ENCODE measurements at regions not wholly inside any gene's neighbourhood (a gene's known extent, or its start where the extent isn't known, plus 50 kb on each side); places are given as distances from the start of the nearest gene placed in this dataset.
"Not testable (repeated sequence)": the region's sequence is repeated elsewhere in the genome, so short reads cannot be mapped to it uniquely, and the experiment has no call there.

- no peak for DNase-seq
Observed at GRCh38 chr5:154652746-154653417, 102.3 kb upstream of the LARP1 start.

- DNase-seq, result not testable (repeated sequence)
Observed at GRCh38 chr5:154651795-154652194, 103.4 kb upstream of the LARP1 start.

DNA sequence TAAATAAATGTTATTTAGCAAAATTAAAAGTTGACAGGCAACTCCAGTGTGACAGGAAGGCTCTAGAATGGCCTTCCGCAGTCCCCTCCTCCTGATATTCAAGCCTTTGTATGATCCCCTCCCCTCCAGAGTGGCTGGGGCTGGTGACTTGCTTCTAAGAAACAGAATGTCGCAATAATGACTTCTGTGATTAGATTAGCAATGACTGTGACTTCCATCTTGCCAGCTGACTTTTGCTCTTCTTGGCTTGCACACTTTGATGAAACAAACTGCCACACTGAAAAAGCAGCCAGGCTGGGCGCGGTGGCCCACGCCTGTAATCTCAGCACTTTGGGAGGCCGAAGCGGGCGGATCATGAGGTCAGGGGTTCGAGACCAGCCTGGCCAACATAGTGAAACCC lies 106.5 kb upstream of the LARP1 start:
- no peak for DNase-seq

DNA sequence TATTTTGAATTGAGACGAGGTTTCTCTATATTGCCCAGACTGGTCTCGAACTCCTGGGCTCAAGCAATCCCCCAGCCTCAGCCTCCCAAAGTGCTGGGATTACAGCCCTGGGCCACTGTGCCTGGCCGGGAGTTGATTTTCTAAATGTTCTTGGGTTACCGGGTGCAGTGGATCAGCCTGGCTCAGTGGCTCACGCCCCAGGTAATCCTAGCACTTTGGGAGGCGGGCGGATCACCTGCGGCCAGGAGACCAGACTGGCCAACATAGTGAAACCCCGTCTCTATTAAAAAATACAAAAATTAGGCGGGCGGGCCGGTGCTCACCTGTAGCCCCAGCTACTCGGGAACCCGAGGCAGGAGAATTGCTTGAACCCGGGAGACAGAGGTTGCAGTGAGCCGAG lies 106.9 kb upstream of the LARP1 start:
- no peak for DNase-seq

DNA sequence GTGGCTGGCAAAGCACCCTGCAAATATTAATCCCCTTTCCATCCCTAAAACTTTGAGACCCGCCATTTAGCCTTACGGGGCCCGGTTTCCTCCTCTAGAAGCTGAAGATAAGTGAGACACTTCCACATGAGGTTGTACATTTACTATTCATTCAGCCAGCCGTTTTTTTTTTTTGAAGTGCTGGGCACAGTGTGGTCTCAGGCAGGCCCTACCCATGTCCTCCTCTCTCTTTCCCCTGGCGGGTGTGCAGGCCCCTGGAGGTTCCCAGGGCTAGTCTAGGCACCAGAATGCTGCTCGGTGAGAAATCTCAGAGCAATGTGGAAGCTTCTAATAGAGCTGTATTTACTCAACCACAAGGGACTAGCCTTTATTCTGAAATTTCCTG lies 107.4 kb upstream of the LARP1 start:
- no peak for DNase-seq

GRCh38 chr5:154647114-154647760 lies 107.9 kb upstream of the LARP1 start:
- DNase-seq, result peak; percentile 41

DNA sequence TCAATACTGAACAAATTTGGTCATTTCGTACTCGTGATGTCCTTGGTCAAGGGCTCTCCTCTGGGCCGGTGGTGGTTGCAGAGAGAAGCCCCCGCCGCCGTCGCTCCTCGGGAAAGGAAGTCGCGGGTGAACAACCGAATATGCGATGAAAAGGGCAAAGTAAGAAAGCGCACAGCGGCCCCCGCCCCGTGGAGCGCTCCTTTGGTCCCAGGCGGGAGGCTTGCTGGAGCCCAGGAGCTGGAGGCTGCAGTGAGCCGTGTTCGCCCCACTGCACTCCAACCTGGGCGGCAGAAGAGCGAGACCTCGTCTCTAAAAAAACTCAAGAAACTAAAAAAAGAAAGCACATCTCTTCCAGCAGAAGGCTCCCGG lies 108.4 kb upstream of the LARP1 start:
- no peak for DNase-seq

GRCh38 chr5:154644745-154645411 lies 110.3 kb upstream of the LARP1 start:
- DNase-seq, result no peak

DNA sequence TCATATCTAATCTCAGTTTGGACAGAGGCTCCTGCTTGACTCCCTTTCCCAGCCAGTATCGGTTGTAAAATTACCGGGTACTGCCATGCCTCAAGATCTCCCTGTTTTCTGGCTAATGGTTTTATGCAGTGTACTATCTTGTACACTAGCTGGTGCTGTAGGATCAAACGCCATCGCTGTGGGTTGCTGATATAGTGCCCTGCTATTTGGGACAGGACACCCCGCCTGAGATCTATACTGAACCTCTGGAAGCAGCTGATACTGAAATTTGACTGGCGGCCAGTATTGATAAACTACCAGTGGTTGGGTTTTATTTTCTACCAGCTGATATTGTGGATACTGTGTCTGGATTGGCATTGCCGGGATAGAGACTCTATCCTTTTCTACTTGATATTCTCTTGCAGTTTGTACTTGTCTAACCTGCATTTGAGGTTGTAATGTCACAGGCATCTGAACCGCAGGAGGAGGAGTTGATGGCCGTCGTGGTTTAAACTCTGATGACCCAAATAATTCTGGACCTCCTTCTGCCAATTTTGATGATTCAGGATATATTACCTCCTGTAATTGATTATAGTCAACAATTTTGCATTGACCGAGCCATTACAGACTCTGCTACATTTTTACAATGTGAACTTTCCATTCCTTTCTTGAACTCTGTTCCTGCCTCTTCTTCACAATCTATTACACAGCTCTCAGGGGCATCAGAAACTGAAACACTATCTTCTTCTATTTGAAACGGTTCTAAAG lies 112.5 kb upstream of the LARP1 start:
- no peak for DNase-seq

GRCh38 chr5:154640213-154640831 lies 114.9 kb upstream of the LARP1 start:
- not testable (repeated sequence) for DNase-seq

GRCh38 chr5:154636786-154637185 lies 118.4 kb upstream of the LARP1 start:
- not testable (repeated sequence) for DNase-seq

- DNase-seq, result not testable (repeated sequence)
Observed at GRCh38 chr5:154636271-154636670, 118.9 kb upstream of the LARP1 start.

GRCh38 chr5:154633744-154634143 lies 121.4 kb upstream of the LARP1 start:
- not testable (repeated sequence) for DNase-seq

DNA sequence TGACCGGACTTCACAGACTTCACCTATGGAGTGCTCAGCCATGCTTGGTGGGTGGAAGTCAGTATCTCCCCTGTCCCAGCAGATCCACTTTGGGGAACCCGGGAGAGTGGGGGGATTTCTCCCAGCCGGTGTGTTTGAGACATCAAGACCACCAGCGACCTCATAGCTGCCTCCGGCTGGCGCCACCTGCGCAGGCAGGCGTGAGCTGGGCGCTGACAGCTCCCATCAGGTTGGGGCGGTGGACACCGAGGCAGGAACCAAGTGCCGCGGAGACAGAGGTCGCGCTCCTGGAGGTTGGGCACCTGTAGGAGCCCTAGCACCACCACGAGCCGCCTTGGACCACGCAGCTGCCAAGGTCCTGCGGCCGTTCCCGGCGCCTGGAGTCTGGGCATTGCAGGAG lies 124.0 kb upstream of the LARP1 start:
- no peak for DNase-seq

DNA sequence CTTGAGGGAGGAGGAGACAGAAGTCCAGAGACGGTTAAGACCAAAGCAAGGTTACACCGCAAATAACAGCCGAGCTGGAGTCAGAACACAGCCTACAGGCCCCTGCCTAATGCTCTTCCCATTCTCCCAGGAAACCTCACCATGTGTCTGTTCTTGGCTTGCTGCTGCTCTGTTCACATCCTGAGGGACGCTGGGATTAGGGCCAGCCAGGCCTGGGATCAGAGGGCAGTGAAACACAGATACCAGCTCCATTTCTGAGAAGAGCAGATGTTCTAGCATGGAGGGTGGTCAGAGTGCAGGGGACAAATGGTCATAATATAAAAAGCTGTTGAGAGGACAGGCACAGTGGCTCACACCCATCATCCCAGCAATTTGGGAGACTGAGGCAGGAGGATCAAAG lies 124.8 kb upstream of the LARP1 start:
- no peak for DNase-seq

- no peak for DNase-seq
Observed at GRCh38 chr5:154628685-154629084, 126.5 kb upstream of the LARP1 start.

DNA sequence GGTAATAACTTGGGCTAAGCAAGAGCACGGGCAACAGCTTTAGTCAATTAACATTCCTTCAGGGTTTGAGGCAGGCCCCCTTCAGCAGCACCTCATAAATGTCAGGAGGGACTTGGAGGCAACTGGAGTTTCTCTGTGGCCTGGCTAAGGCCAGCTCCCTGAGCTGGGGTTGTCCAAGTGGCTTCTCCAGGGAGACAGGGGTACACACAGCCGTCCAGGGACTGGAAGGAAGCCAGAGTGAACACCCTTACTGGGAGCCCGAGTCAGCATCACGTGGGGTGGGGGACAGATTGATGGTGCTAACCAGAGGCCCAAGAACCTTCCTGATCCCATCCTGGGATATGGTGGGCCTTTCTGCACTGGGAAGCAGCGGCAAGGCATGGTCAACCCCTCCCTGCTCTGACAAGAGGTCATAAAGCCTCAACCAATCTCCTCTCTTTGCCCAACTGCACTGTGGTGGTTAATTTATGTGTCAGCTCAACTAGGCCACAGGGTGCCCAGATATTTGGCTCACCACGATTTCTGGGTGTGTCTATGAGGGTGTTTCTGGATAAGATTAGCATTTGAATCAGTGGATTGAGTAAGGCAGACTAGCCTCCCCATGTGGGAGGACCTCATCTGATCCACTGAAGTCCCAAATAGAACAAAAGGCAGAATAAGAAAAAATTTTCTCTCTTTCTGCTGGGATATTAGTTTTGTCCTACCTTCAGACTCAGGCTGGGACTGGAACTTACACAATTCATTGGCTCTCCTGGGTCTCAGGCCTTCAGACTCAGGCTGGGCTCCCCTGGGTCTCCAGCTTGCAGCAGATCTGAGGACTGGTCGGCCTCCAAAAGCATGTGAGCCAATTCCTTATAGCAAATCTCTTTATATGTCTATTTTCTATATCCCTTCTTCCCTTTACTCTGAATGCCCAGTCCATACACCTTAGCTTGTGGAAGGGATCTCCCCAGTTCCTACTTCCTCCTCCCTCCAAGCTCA lies 127.2 kb upstream of the LARP1 start:
- no peak for DNase-seq

- DNase-seq, result no peak
Observed at GRCh38 chr5:154626876-154627557, 128.2 kb upstream of the LARP1 start.

GRCh38 chr5:154625031-154625430 lies 130.1 kb upstream of the LARP1 start:
- DNase-seq, result no peak

- DNase-seq, result no peak
Observed at GRCh38 chr5:154624341-154624740, 130.8 kb upstream of the LARP1 start.

GRCh38 chr5:154620411-154620810 lies 134.8 kb upstream of the LARP1 start:
- no peak for DNase-seq
